DMS 273 treated with DMSO at 0.1 percent for 48 hours (cell line): ENCODE measurements at regions not wholly inside any gene's neighbourhood (a gene's known extent, or its start where the extent isn't known, plus 50 kb on each side); places are given as distances from the start of the nearest gene placed in this dataset.
"Not testable (repeated sequence)": the region's sequence is repeated elsewhere in the genome, so short reads cannot be mapped to it uniquely, and the experiment has no call there.

Source experiments
- DNase-seq: peaks from one replicate; lab custom pipeline; 2025; lab: John Stamatoyannopoulos, UW

DNA sequence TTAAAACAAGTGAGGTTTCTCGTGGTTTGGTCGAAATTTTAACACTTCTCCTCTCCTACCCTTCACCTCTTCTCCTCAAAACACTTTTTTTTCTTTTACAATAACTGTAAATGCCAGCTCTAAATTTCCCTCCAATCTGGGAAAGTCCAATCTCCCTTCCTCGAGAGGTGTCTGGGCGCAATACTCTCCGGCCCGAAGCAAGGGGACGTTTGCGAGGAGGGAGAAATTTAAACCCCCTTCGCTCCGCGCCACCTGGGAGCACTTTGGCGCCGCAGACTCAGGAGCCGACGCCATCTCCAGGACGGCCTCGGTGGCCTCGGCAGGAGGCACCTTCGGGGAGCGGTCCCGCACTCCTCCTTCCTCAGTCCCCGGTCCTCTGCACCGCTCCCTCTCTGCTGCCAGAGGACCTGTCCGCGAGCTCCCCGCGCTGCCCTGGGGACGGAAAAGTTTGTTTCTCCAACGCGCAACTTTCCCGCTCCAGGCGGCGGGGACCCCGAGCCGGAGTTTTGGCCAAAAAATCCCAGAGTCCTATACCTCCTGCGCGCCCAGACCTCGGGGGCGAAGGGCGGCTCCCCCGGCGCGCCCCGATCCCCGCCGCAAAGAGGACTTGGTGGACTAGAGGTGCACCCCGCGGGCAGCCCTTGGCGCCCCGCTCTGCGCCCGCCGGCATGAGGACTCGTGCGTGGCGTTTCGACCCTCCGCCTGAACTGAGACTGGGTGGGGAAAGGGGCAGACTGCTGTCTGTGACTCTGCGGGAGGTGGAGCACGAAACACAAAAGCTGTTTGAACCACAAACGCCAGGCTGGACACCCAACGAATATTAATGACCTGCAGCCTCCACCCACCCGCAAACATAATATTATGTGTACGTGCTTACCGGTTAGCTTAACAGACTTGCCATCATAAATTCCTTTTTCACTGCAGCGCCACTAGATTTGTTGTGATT is 95.2 kb upstream of the HMGA2 start:
- no peak for DNase-seq

DNA sequence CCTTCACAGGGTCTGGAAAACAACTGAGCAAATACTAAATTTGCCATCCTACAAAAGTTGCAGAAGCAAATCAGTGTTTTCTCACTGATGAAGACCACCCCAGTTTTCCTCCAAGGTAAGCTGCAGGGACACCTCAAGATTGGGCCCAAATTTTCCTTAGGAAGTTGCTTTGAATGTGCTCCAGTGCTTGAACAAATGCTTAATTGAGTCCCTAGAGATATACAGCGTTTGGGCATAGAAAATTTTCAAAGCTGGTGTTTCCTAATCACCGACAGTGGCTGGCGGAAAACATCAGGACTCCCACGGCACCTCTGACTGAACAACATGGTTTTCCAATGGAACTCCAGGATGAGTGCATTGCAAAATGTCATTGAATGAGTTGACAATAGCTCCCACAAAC is 92.5 kb upstream of the HMGA2 start:
- DNase-seq: no peak

DNA sequence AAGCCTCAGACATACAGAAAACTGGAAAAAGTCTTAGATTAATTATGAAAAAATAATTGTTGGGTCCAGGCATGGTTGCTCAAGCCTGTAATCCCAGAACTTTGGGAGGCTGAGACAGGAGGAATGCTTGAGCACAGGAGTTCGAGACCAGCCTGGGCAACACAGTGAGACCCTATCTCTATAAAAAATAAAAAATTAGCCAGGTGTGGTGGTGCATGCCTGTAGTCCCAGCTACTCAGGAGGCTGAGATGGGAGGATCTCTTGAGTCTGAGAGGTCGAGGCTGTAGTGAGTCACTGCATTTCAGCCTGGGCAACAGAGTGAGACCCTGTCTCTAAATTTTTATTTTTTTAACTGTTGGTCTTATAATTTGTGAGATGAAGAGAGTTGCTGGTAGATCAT is 90.6 kb upstream of the HMGA2 start:
- not testable (repeated sequence) for DNase-seq

DNA sequence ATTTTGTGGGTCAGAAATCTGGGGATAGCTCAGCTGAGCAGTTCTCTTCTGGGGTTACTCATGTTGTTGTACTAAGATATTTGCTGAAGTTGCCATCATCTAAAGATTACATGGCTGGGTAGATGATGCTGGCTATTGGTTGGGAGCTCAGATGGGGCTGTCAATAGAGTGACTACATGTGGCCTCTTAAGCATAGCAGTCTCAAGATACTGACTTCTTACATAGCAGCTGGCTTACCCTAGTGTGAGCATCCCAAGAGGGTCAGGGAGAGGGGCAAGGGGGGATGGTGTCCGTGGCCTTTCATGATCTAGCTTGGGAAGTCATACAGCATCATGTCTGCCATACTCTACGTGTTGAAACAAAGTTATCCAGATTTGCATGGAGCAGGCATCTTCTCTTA is 90.1 kb upstream of the HMGA2 start:
- no peak for DNase-seq

DNA sequence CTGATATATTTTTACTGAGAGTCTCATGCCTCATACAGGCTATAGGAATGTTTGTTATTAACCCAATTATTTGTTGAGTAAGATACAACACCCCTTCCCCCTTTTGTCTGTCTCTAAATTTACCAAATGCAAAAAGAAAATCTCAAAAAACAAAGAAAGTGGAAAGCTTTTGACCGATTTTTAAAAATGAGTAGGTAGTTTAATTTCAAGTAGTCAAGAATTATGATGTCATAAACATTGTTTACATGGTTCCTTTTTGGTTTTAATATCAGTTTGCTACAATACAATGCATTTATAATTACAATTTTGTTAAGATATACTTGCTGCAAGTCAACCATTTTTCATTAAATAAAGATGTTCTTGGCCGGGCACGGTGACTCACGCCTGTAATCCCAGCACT is 84.7 kb upstream of the HMGA2 start:
- no peak for DNase-seq

DNA sequence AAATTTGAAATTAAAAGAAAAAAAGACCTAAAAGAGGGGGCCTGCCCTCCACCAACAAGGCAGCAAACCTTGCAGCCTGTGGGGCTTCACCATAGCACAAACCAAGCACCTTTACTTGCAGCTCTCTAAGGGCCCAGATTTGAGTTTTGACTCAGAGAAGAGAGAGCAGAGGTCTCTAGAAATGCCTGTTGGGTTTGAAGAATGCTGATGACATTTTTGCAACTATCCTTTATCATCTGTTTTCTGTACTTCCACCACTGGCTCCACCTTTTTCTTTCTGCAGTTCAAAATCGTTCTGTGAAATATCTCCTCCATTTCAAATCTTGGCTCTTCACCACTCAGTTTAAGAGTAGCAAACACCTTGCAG is 83.8 kb upstream of the HMGA2 start:
- DNase-seq: no peak

DNA sequence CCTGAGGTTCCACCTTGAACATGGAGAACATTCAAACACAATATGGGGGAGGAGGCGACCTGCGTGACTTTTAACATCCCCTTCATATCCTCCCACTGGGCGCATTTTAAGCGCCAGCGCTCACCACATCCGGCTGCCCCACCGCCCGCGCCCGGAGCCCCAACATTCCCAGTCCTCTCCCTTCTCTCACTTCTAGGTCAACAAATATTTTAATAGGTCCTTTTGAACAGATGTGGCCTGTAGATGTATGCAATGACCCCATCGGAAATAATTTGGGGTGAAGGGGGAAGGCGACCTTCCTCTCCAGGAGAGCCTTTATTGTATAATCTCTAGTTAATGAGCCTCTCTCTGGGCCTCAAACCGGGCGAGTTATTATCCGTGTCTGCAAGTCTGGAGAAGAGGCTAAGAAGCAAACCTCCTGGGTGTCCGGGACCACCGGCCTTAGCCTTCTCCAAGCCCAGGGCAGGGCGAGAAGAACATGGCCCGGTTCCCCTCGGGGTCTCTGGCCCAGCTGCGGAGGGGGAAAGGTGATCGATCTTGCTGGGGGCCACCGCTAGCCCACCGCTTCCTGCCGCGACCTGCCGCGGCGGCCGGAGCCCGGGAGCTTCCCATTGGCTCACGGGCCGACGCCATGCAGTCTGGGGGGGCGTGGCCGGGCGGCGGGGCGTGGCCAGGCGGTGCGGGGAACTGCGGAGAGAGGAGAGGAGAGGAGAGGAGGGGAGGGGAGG is 83.2 kb upstream of the HMGA2 start:
- DNase-seq: no peak

DNA sequence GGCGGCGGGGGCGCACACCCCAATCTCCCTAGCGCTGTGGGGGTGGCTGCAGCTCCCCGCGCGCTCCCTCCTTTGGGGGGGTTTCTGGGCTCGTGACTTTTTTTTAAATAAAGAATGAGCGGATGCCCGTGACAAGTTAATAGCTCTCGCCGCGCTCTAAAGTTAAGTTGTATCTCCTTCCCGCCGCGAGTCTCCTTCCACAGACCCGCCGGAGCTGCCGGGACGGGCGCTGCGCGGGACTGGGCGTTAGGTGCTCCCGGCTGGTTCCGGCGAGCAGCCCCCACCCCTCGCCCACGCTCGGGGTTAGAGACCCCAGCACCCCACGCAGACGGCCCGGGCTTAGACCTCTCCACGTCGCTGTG is 82.6 kb upstream of the HMGA2 start:
- no peak for DNase-seq

DNA sequence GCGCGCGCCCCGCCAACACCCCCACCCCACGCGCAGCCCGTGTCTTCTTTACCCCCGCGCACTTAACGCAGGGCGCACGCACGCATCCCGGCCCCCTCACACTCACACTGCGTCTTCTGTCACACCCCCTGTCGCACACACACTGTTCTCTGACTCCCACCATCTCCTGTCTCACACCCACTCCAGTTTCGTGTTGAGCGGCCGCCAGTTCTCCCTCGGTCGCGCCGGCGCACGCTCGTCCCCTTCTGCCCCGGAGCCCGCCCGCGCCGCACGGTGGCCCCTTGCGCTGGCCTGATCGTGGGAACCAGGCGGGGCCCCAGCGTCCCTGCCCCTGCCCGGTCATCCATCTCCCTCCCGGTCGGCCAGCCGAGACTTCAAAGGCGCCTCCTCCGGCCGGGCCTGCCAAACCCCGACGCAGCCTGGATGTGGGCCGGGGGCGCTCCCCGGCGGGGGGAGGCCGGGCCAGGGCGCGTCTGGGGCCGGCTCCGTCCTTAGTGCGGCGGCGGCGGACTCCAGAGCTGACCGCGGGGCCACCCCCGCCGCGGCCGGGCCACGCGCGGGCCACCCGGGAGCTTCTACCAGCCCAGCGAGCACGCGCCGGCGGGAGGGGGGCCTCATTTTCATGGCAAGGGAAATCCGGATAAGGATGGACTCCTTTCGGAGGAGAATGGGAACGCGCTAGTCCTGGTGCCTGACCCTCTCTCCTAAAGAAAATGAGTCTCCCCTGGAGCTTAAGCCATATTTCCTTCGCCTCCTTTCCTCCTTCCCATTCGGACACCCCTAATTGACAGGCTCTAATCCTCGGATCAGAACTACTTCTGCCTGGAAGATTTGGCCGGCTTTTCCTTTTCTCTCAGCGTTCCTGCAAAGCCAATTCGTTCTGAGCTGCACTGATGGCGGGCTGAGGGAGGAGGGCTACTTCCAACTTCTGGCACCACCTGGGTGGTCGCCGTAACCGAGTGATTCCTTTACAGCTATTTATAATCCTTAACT is 82.0 kb upstream of the HMGA2 start:
- no peak for DNase-seq

DNA sequence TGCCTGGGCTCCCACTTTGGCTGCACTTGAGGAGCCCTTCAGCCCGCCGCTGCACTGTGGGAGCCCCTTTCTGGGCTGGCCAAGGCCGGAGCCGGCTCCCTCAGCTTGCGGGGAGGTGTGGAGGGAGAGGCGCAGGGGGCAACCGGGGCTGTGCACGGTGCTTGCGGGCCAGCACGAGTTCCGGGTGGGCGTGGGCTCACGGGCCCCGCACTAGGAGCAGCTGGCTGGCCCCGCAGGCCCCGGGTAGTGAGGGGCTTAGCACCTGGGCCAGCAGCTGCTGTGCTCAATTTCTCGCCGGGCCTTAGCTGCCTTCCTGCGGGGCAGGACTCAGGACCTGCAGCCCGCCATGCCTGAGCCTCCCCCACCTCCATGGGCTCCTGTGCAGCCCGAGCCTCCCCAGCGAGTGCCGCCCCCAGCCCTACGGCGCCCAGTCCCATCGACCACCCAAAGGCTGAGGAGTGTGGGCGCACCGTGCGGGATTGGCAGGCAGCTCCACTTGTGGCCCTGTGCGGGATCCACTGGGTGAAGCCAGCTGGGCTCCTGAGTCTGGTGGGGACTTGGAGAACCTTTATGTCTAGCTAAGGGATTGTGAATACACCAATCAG is 79.9 kb upstream of the HMGA2 start:
- DNase-seq: not testable (repeated sequence)

DNA sequence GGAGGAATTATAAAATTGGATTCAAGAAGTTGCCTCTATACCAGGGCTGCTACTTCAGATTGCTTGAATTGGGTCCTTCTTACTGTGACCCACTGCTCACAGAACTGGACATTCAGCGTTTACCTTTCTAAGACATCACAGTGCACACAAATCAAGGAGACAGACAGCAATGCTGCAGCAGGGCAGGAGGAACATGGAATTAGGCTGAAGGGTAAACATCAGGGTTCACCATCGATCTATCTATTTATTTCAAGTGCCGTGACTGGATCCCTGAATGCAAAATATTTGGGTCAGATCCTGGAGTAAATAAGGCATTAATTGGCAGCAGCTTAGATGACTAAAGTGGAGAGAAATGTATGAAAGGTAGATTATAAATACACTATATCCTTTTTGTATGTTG is 76.9 kb upstream of the HMGA2 start:
- DNase-seq: no peak

DNA sequence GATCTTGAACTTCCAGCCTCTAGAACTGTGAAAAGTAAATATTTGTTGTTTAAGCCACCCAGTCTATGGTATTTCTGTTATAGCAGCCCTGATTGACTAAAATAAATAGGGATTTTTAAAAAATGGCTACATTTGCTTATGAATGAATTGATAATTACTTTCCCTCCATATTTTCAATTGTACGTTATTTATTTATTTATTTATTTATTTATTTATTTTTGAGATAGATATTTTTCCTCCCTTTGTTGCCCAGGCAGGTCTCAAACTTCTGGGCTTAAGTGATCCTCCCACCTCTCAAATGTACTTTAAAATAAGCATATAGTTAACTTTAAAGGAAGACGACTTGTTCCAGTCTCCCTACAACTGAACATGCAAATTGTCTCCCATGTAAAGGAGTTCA is 76.0 kb upstream of the HMGA2 start:
- no peak for DNase-seq

DNA sequence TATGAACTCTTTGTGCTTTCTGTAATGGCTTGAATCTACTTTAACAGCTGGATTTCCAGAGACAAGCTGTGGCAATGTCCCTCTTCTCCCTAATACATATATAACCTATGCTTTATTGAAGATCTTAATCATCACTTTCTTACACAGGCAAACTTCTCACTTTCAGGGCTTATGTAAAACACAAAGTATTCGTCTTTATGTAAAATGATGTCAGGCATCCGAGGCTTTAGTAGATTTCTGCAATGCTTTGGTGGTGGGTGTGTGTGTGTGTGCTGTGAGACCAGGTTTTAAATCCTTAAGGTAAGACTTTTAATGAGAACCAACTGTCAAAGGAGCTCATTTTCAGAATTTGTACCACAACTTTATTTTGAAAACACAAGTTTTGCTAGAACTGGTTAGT is 70.0 kb upstream of the HMGA2 start:
- DNase-seq: no peak

DNA sequence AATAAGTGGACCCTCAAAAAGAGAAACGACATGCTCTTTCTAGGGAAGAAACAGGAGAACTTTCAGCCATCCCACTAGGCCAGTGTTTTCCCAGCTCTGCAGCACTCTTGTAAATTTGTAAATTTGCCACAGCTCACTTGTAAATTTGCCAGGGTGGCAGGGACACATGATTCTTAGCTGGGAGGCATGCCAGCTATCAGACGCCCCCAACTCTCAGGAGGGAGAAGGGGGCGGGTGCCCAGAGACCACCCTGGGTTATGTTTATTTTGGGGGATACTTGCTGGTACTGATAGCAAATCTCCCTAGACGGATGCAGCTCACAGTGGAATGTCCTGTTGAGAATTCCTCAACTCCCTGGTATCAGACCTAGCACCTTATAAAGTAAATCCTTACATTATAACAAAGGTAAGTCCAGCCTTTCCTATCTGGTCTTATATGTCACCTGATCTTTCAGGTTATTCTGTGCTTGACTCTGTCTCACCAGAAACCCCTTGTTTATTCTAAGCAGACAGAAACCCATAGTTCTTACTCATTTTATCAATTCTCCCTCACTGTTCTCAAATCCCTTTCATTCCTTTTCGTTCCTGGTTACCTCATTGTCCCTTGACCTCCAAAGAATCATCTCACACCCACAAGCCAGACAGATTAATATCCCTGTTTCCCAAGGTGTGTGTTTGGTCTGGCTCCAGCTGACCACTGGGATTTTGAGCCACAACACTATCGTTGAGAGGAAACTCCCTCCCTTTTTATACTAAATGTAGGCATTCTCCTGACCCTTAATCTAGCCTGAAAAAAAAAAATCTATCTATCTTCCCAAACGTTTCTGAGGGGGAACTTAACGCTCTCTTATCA is 69.3 kb upstream of the HMGA2 start:
- no peak for DNase-seq

DNA sequence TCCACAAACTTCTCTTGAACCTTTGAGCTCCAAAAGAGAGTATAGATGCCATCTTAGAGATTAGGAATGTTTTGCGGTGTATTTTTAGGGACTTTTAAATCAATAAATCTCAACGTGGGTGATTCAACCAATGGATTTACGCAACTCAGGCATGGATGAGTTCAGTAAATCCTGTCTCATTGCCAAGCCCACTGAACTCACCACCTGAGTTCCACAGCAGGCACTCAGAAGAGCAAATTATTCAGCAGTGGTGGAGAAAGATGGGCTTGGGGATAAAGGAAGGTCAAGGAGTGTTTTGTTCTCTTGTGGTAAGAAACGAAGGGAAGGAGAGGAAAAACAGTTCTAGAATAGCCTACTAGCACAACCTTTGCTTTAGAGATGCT is 68.7 kb upstream of the HMGA2 start:
- DNase-seq: no peak

DNA sequence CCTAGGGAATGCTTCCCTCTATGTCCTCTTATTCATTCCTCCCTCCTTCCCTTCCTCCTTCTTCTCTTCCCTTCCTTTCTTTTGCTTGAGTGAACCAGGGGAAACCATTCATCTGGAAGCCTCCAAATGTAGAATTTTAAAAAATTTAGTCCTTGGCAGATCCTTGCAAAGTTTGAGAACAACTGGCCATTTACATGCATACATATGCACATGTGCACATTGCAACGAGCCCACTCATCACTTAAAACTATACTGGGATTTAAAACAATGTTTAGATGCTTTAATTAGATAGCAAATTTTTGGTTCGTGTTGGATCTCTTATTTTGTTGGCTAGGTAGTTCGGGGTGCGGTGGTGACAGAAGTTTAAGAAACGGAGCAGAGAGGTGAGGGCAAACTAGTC is 68.0 kb upstream of the HMGA2 start:
- DNase-seq: no peak

DNA sequence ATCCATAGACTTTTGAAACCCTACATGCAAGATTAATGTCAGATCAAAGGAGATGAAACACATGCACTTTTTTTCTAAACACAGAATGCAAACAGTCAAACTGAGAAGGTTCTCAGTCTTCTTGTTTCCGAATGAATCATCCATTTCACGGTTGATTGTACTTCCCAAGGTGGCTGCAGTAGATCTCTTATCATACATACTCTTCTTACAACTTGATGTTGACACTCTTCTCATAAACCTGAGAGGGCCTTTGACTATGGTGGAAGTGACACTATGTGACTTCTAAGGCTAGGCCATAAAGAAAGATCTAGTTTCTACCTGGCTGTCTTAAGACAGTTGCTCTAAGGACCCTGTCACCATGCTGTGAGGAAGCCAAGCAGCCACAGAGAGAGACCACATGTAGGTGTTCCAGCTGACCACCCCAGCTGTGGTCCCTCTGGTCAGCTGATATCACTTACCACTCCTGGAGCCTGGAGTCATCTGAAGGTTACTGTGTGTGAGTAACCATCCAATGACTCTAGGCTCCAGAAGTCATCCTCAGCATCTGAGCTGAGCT is 67.2 kb upstream of the HMGA2 start:
- no peak for DNase-seq

DNA sequence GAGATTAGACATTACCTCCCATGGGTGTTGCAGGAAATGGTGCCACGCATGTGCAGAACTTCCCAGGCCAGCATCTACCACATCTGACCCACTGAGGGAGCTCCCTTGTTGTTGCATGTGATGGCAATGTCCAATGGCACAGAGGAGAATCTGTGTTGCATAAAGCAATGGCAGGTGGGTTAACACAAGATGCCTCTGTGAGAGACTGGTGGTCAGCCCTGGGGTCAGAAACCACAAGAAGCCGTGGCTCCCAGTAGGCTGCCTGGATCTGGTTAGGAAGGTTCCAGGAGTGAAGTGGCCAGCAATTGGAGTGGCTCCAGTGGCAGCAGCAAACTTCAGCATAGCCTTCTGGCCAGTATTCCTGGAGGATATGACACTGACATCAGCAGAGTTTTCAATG is 65.9 kb upstream of the HMGA2 start:
- no peak for DNase-seq

DNA sequence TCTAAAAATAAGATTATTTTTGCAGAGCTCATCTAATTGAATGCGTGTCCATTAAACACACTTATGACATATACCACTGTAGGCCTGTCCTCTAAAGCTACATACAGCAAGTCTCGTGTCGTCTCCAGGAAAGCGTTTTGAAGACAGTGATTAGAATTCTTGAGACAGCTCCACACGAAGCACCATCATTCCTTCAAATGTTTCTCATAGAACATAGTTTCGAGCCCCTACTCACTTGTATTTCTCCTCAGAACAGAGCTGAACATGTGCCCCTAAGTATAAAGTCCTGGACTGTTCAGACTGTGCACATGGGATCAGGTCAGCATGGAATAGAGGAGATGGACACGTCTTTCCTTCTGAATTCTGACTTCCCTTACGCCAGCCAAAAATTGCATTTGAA is 64.5 kb upstream of the HMGA2 start:
- no peak for DNase-seq

DNA sequence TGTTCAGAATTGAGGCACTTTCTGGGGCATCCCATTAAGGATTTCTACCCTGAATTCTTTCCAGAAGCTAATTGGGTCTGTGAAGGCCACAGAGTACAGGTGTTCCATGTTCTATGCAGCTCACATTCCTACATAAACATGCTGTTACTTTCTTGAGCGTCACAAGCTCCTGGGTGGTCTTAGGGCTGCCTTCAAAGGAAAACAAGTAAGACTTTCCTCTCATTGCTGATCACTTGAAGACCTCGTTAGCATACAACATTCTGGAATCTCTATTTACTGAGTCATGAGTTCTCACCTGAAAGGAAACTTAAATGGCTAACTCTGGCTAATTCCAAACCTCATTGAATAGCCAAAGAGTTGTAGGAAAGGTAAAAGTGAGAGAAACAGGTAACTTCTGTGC is 63.0 kb upstream of the HMGA2 start:
- DNase-seq: no peak

DNA sequence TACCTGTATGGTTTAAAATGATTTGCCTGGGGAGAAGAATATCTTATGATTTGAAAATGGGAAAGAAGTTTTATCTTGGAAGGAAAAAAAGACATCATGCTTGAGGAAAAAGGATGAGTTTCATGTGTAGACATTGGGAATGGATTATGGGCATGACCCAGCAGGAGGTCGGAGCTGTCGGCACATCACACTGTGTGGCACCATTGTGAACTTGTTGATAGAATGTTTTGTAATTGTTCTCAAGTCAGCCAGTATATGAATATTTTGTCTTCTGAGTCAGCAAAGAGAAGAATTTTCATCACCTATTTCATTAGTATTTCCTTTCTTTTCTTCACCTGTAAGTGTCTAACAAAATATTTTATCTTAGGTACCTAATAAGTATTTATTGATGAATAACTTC is 60.0 kb upstream of the HMGA2 start:
- no peak for DNase-seq
